C4-2B (cell line): ENCODE measurements at regions not wholly inside any gene's neighbourhood (a gene's known extent, or its start where the extent isn't known, plus 50 kb on each side); places are given as distances from the start of the nearest gene placed in this dataset.

Experiments
- H3K27ac ChIP-seq: fragments of 450-650 bp; 2 replicates; pipeline ENCODE4 v1.5.1; 2017
- CTCF ChIP-seq: fragments of 450-650 bp; conservative IDR thresholded peaks from 2 replicates; pipeline ENCODE4 v1.5.1; 2017; ENCODE audit warnings: mild to moderate bottlenecking
- ZFX ChIP-seq: fragments of 450-650 bp; IDR thresholded peaks from 2 replicates; pipeline ENCODE4 v1.6.1; 2017

GRCh38 chr9:129336130-129336528 is 158.1 kb upstream of the IER5L start:
- H3K27ac ChIP-seq: no peak overlapping the region
- no peak for TF ChIP-seq CTCF

- no peak for TF ChIP-seq ZFX
- H3K27ac ChIP-seq: peak overlapping the region; percentile 82; the same call in 1 of the 2 replicates
These were observed 157.5 kb upstream of the IER5L start for GRCh38 chr9:129335464-129336129.

- peak overlapping the region; percentile 82 for H3K27ac ChIP-seq
- peak; percentile 60; the same call in 1 of the 2 replicates for TF ChIP-seq ZFX
- no peak for TF ChIP-seq CTCF
These were observed 156.3 kb upstream of the IER5L start for GRCh38 chr9:129334105-129334935.

- H3K27ac ChIP-seq: peak overlapping the region; percentile 82
- TF ChIP-seq ZFX: no peak
- TF ChIP-seq CTCF: no peak
These were observed 155.6 kb upstream of the IER5L start for GRCh38 chr9:129333617-129334104.

GRCh38 chr9:129332581-129332980 is 154.5 kb upstream of the IER5L start:
- TF ChIP-seq CTCF (no peak), ZFX (no peak)
- H3K27ac ChIP-seq: peak overlapping the region; percentile 82

- H3K27ac ChIP-seq: no peak overlapping the region
- TF ChIP-seq CTCF (no peak), ZFX (no peak)
These were observed 153.9 kb upstream of the IER5L start for GRCh38 chr9:129331772-129332500.

- no peak overlapping the region for H3K27ac ChIP-seq
- TF ChIP-seq ZFX (no peak), CTCF (no peak)
These were observed 153.4 kb upstream of the IER5L start for GRCh38 chr9:129331493-129331765.
